ENCODE measurements at regions not wholly inside any gene's neighbourhood (a gene's known extent, or its start where the extent isn't known, plus 50 kb on each side); places are given as distances from the start of the nearest gene placed in this dataset.

DNA sequence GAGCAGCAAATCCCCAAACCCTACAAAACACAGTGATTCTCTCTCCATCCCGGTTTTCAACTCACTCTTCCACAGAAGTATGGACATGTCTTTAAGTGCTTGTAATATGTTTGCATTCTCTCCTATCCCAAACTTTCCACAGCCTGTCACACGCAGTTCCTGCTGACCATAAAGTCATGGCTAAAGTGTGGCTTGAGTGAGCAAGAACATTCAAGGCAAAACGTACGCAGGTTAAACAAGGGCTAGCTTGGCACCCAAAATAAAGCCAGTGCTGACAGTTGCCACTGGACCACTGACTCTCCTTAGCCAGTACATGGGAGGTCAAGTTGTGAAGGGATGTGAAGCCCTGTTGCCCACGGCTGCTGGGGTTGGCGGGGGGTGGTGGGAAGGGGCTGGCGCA lies 211.1 kb upstream of the IRX1 start:
- no peak for DNase-seq (ENCODE audit: low spot score, unreplicated experiment)
- no peaks in the 10 kb centered on the region for H3K36me3 Mint-ChIP-seq (ENCODE audit: insufficient read depth)
- no peaks in the 10 kb centered on the region for H3K9me3 Mint-ChIP-seq (ENCODE audit: low read depth)
- TF ChIP-seq, protein P1, sequence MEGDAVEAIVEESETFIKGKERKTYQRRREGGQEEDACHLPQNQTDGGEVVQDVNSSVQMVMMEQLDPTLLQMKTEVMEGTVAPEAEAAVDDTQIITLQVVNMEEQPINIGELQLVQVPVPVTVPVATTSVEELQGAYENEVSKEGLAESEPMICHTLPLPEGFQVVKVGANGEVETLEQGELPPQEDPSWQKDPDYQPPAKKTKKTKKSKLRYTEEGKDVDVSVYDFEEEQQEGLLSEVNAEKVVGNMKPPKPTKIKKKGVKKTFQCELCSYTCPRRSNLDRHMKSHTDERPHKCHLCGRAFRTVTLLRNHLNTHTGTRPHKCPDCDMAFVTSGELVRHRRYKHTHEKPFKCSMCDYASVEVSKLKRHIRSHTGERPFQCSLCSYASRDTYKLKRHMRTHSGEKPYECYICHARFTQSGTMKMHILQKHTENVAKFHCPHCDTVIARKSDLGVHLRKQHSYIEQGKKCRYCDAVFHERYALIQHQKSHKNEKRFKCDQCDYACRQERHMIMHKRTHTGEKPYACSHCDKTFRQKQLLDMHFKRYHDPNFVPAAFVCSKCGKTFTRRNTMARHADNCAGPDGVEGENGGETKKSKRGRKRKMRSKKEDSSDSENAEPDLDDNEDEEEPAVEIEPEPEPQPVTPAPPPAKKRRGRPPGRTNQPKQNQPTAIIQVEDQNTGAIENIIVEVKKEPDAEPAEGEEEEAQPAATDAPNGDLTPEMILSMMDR (IDR thresholded peaks at IDR 0.05; ENCODE audit: unreplicated experiment) = no peak
- peaks cover 7% of the 10 kb centered on the region for H3K4me1 Mint-ChIP-seq (ENCODE audit: low read depth)
- H3K27ac Mint-ChIP-seq = no peak overlapping the region
- peaks cover 47% of the 10 kb centered on the region for H3K27me3 Mint-ChIP-seq
- H3K4me3 Mint-ChIP-seq (ENCODE audit: low read depth) = no peak overlapping the region

DNA sequence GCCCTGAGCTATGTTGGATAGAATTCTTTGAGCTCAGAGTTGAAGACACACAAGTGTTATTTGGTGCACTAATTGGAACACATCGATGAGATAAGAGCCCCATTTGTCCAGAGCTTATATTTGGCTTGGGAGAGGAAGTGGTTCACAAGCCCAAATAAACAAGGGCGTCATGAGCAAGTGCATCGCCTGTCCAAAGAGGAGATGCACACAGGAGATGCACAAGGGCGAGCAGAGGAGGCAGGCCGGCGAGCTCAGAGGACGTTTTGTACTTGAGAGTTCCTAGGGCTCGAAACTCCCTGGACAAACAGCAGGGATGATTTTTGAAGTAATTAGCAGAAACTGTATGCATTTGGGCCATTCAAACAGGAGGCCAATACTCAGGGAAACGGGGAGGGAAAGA lies 212.8 kb upstream of the IRX1 start:
- H3K27me3 Mint-ChIP-seq = peaks cover 47% of the 10 kb centered on the region
- TF ChIP-seq, protein P1 (IDR thresholded peaks at IDR 0.05; ENCODE audit: unreplicated experiment) = no peak
- H3K9me3 Mint-ChIP-seq (ENCODE audit: low read depth) = no peaks in the 10 kb centered on the region
- H3K27ac Mint-ChIP-seq = no peak overlapping the region
- H3K36me3 Mint-ChIP-seq (ENCODE audit: insufficient read depth) = no peaks in the 10 kb centered on the region
- no peak overlapping the region for H3K4me3 Mint-ChIP-seq (ENCODE audit: low read depth)
- no peak for DNase-seq (ENCODE audit: low spot score, unreplicated experiment)
- peaks cover 8% of the 10 kb centered on the region for H3K4me1 Mint-ChIP-seq (ENCODE audit: low read depth)

DNA sequence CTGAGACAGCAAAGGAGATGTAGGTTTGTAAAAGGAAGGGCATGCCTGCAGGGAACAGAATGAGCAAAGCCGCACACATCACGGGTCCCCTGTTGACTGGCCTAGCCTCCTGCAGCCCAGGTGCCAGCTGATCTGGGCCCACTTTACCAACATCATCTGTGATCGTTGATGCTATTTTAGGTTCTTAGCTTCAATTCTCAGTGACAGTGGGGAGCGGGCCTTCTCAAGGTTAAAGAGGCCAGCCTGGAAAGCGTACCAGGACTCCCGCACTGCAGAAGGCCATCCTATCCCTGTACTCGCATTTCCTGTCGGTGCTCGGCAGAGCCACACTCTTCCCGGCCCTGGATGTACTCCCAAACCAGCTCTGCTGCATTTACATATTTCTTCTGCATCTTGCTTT lies 213.5 kb upstream of the IRX1 start:
- TF ChIP-seq, protein P1 (IDR thresholded peaks at IDR 0.05; ENCODE audit: unreplicated experiment) = no peak
- H3K27ac Mint-ChIP-seq = no peak overlapping the region
- H3K9me3 Mint-ChIP-seq (ENCODE audit: low read depth) = no peaks in the 10 kb centered on the region
- no peak for DNase-seq (ENCODE audit: low spot score, unreplicated experiment)
- no peaks in the 10 kb centered on the region for H3K36me3 Mint-ChIP-seq (ENCODE audit: insufficient read depth)
- H3K27me3 Mint-ChIP-seq = peaks cover 49% of the 10 kb centered on the region
- peaks cover 8% of the 10 kb centered on the region for H3K4me1 Mint-ChIP-seq (ENCODE audit: low read depth)
- H3K4me3 Mint-ChIP-seq (ENCODE audit: low read depth) = no peak overlapping the region

DNA sequence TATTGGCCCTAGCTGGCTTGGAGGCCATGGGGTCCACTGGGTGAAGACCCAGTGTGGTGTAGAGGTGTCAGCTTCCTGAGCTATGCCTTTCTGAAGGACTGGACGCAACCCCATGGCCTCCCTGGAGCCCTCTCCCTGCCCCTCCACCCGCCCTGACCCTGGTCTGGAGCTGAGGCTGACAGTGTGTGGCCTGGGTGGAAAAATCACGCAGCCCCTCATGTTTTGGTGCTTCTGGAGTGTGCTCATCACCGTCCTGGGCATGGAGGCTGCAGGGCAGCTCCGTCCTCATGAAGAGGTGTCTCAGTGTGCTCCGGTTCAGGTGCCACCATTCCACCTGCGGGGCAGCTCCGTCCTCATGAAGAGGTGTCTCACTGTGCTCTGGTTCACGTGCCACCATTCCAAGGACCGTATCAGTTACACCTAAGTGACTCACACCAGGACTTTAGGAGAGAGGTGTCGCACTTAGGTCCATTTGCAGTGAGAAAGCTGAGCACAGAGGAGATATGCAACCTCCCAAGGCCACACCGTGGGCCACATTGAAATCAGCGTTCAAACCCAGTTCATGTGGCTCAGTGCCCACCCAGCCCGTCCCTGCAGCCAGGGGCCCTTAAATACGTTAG lies 214.3 kb upstream of the IRX1 start:
- Mint-ChIP-seq H3K9me3 (ENCODE audit: low read depth) (no peaks in the 10 kb centered on the region), H3K4me1 (ENCODE audit: low read depth) (peaks cover 8% of the 10 kb centered on the region), H3K27ac (peak overlapping the region; percentile 82), H3K36me3 (ENCODE audit: insufficient read depth) (no peaks in the 10 kb centered on the region), H3K27me3 (peaks cover 44% of the 10 kb centered on the region), H3K4me3 (ENCODE audit: low read depth) (no peak overlapping the region)
- TF ChIP-seq, protein P1 (IDR thresholded peaks at IDR 0.05; ENCODE audit: unreplicated experiment) = no peak
- DNase-seq (ENCODE audit: low spot score, unreplicated experiment) = no peak

DNA sequence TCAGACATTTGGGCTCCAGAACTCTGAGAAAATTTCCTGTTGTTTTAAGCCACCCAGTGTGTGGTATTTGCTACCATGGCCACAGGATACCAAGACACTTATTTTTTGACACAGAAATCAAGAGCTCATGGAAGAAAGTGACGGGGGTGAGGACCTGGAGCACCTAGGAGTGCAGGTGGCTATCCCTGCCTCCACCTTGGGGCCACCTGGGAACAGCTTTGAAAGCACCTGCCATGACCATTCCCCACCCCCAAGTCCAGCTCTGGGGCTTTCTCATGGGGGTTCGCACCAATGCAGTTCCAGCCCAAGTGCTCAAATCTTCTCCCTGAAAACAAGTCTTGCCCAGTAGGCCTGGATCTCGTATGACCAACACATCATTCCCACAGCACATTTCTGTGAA lies 214.9 kb upstream of the IRX1 start:
- Mint-ChIP-seq H3K9me3 (ENCODE audit: low read depth) (no peaks in the 10 kb centered on the region), H3K27ac (peak overlapping the region; percentile 82), H3K4me1 (ENCODE audit: low read depth) (peaks cover 6% of the 10 kb centered on the region), H3K27me3 (peaks cover 38% of the 10 kb centered on the region), H3K36me3 (ENCODE audit: insufficient read depth) (no peaks in the 10 kb centered on the region), H3K4me3 (ENCODE audit: low read depth) (no peak overlapping the region)
- no peak for DNase-seq (ENCODE audit: low spot score, unreplicated experiment)
- TF ChIP-seq, protein P1 (IDR thresholded peaks at IDR 0.05; ENCODE audit: unreplicated experiment) = no peak
